ENCODE measurements at regions not wholly inside any gene's neighbourhood (a gene's known extent, or its start where the extent isn't known, plus 50 kb on each side); places are given as distances from the start of the nearest gene placed in this dataset.

- TF ChIP-seq CTCF (IDR thresholded peaks at IDR 0.05) = no peak
- TF ChIP-seq EP300 (IDR thresholded peaks at IDR 0.05) = no peak
These were observed 1274.4 kb upstream of the EPHA6 start for GRCh38 chr3:95539950-95540483.

Measured in stomach (tissue), 4 donors.